ENCODE measurements at regions not wholly inside any gene's neighbourhood (a gene's known extent, or its start where the extent isn't known, plus 50 kb on each side); places are given as distances from the start of the nearest gene placed in this dataset.

- Histone ChIP-seq H3K9ac (ENCODE audit: low read length) (no peak overlapping the region), H3K27ac (ENCODE audit: low read length) (no peak overlapping the region), H3K9me3 (ENCODE audit: control insufficient read depth, low read depth, low read length) (no peaks in the 10 kb centered on the region), H3K4me1 (ENCODE audit: control insufficient read depth, low read depth, low read length) (no peaks in the 10 kb centered on the region), H3K4me3 (ENCODE audit: low read length) (no peak overlapping the region), H3K27me3 (ENCODE audit: control insufficient read depth, insufficient read depth, low read length) (no peaks in the 10 kb centered on the region), H3K36me3 (ENCODE audit: control insufficient read depth, low read depth, low read length) (no peaks in the 10 kb centered on the region)
Observed at GRCh38 chr13:34223984-34224383, 406.0 kb downstream of the RFC3 start.

GRCh38 chr13:34224877-34225276 lies 406.9 kb downstream of the RFC3 start:
- Histone ChIP-seq H3K9me3 (ENCODE audit: control insufficient read depth, low read depth, low read length) (no peaks in the 10 kb centered on the region), H3K4me1 (ENCODE audit: control insufficient read depth, low read depth, low read length) (no peaks in the 10 kb centered on the region), H3K9ac (ENCODE audit: low read length) (no peak overlapping the region), H3K27ac (ENCODE audit: low read length) (no peak overlapping the region), H3K4me3 (ENCODE audit: low read length) (no peak overlapping the region), H3K27me3 (ENCODE audit: control insufficient read depth, insufficient read depth, low read length) (no peaks in the 10 kb centered on the region), H3K36me3 (ENCODE audit: control insufficient read depth, low read depth, low read length) (no peaks in the 10 kb centered on the region)

GRCh38 chr13:34230271-34230670 lies 412.3 kb downstream of the RFC3 start:
- Histone ChIP-seq H3K27me3 (ENCODE audit: control insufficient read depth, insufficient read depth, low read length) (no peaks in the 10 kb centered on the region), H3K4me3 (ENCODE audit: low read length) (no peak overlapping the region), H3K27ac (ENCODE audit: low read length) (no peak overlapping the region), H3K36me3 (ENCODE audit: control insufficient read depth, low read depth, low read length) (no peaks in the 10 kb centered on the region), H3K9ac (ENCODE audit: low read length) (no peak overlapping the region), H3K9me3 (ENCODE audit: control insufficient read depth, low read depth, low read length) (no peaks in the 10 kb centered on the region), H3K4me1 (ENCODE audit: control insufficient read depth, low read depth, low read length) (no peaks in the 10 kb centered on the region)

GRCh38 chr13:34241332-34241731 lies 423.4 kb downstream of the RFC3 start:
- Histone ChIP-seq H3K4me1 (ENCODE audit: control insufficient read depth, low read depth, low read length) (no peaks in the 10 kb centered on the region), H3K27me3 (ENCODE audit: control insufficient read depth, insufficient read depth, low read length) (no peaks in the 10 kb centered on the region), H3K9ac (ENCODE audit: low read length) (no peak overlapping the region), H3K4me3 (ENCODE audit: low read length) (no peak overlapping the region), H3K27ac (ENCODE audit: low read length) (no peak overlapping the region), H3K36me3 (ENCODE audit: control insufficient read depth, low read depth, low read length) (no peaks in the 10 kb centered on the region), H3K9me3 (ENCODE audit: control insufficient read depth, low read depth, low read length) (peaks cover 6% of the 10 kb centered on the region)

GRCh38 chr13:34243403-34243802 lies 425.5 kb downstream of the RFC3 start:
- no peaks in the 10 kb centered on the region for H3K9me3 ChIP-seq (ENCODE audit: control insufficient read depth, low read depth, low read length)
- no peaks in the 10 kb centered on the region for H3K4me1 ChIP-seq (ENCODE audit: control insufficient read depth, low read depth, low read length)
- no peaks in the 10 kb centered on the region for H3K36me3 ChIP-seq (ENCODE audit: control insufficient read depth, low read depth, low read length)
- H3K9ac ChIP-seq (ENCODE audit: low read length) = no peak overlapping the region
- H3K4me3 ChIP-seq (ENCODE audit: low read length) = no peak overlapping the region
- H3K27ac ChIP-seq (ENCODE audit: low read length) = no peak overlapping the region
- no peaks in the 10 kb centered on the region for H3K27me3 ChIP-seq (ENCODE audit: control insufficient read depth, insufficient read depth, low read length)

- H3K9me3 ChIP-seq (ENCODE audit: control insufficient read depth, low read depth, low read length) = no peaks in the 10 kb centered on the region
- H3K27me3 ChIP-seq (ENCODE audit: control insufficient read depth, insufficient read depth, low read length) = no peaks in the 10 kb centered on the region
- H3K36me3 ChIP-seq (ENCODE audit: control insufficient read depth, low read depth, low read length) = no peaks in the 10 kb centered on the region
- no peaks in the 10 kb centered on the region for H3K4me1 ChIP-seq (ENCODE audit: control insufficient read depth, low read depth, low read length)
- no peak overlapping the region for H3K27ac ChIP-seq (ENCODE audit: low read length)
- no peak overlapping the region for H3K4me3 ChIP-seq (ENCODE audit: low read length)
- no peak overlapping the region for H3K9ac ChIP-seq (ENCODE audit: low read length)
Observed at GRCh38 chr13:34246511-34246910, 428.6 kb downstream of the RFC3 start.

- Histone ChIP-seq H3K36me3 (ENCODE audit: control insufficient read depth, low read depth, low read length) (no peaks in the 10 kb centered on the region), H3K4me1 (ENCODE audit: control insufficient read depth, low read depth, low read length) (no peaks in the 10 kb centered on the region), H3K9ac (ENCODE audit: low read length) (no peak overlapping the region), H3K4me3 (ENCODE audit: low read length) (no peak overlapping the region), H3K27me3 (ENCODE audit: control insufficient read depth, insufficient read depth, low read length) (no peaks in the 10 kb centered on the region), H3K27ac (ENCODE audit: low read length) (no peak overlapping the region), H3K9me3 (ENCODE audit: control insufficient read depth, low read depth, low read length) (no peaks in the 10 kb centered on the region)
Observed at GRCh38 chr13:34247596-34247995, 429.6 kb downstream of the RFC3 start.

- Histone ChIP-seq H3K27ac (ENCODE audit: low read length) (no peak overlapping the region), H3K36me3 (ENCODE audit: control insufficient read depth, low read depth, low read length) (no peaks in the 10 kb centered on the region), H3K9me3 (ENCODE audit: control insufficient read depth, low read depth, low read length) (no peaks in the 10 kb centered on the region), H3K4me3 (ENCODE audit: low read length) (no peak overlapping the region), H3K4me1 (ENCODE audit: control insufficient read depth, low read depth, low read length) (no peaks in the 10 kb centered on the region), H3K27me3 (ENCODE audit: control insufficient read depth, insufficient read depth, low read length) (no peaks in the 10 kb centered on the region), H3K9ac (ENCODE audit: low read length) (no peak overlapping the region)
Observed at GRCh38 chr13:34249546-34250039, 431.6 kb downstream of the RFC3 start.

GRCh38 chr13:34250151-34250670 lies 432.3 kb downstream of the RFC3 start:
- no peaks in the 10 kb centered on the region for H3K4me1 ChIP-seq (ENCODE audit: control insufficient read depth, low read depth, low read length)
- no peaks in the 10 kb centered on the region for H3K27me3 ChIP-seq (ENCODE audit: control insufficient read depth, insufficient read depth, low read length)
- H3K9ac ChIP-seq (ENCODE audit: low read length) = no peak overlapping the region
- no peaks in the 10 kb centered on the region for H3K36me3 ChIP-seq (ENCODE audit: control insufficient read depth, low read depth, low read length)
- H3K9me3 ChIP-seq (ENCODE audit: control insufficient read depth, low read depth, low read length) = no peaks in the 10 kb centered on the region
- no peak overlapping the region for H3K27ac ChIP-seq (ENCODE audit: low read length)
- H3K4me3 ChIP-seq (ENCODE audit: low read length) = no peak overlapping the region

GRCh38 chr13:34254366-34254765 lies 436.4 kb downstream of the RFC3 start:
- Histone ChIP-seq H3K27ac (ENCODE audit: low read length) (no peak overlapping the region), H3K4me3 (ENCODE audit: low read length) (no peak overlapping the region), H3K4me1 (ENCODE audit: control insufficient read depth, low read depth, low read length) (no peaks in the 10 kb centered on the region), H3K27me3 (ENCODE audit: control insufficient read depth, insufficient read depth, low read length) (no peaks in the 10 kb centered on the region), H3K9ac (ENCODE audit: low read length) (no peak overlapping the region), H3K36me3 (ENCODE audit: control insufficient read depth, low read depth, low read length) (no peaks in the 10 kb centered on the region), H3K9me3 (ENCODE audit: control insufficient read depth, low read depth, low read length) (no peaks in the 10 kb centered on the region)

- Histone ChIP-seq H3K4me1 (ENCODE audit: control insufficient read depth, low read depth, low read length) (no peaks in the 10 kb centered on the region), H3K36me3 (ENCODE audit: control insufficient read depth, low read depth, low read length) (no peaks in the 10 kb centered on the region), H3K9ac (ENCODE audit: low read length) (no peak overlapping the region), H3K4me3 (ENCODE audit: low read length) (no peak overlapping the region), H3K9me3 (ENCODE audit: control insufficient read depth, low read depth, low read length) (no peaks in the 10 kb centered on the region), H3K27ac (ENCODE audit: low read length) (no peak overlapping the region), H3K27me3 (ENCODE audit: control insufficient read depth, insufficient read depth, low read length) (no peaks in the 10 kb centered on the region)
Observed at GRCh38 chr13:34255711-34256110, 437.8 kb downstream of the RFC3 start.

GRCh38 chr13:34256236-34256635 lies 438.3 kb downstream of the RFC3 start:
- Histone ChIP-seq H3K9ac (ENCODE audit: low read length) (no peak overlapping the region), H3K27me3 (ENCODE audit: control insufficient read depth, insufficient read depth, low read length) (no peaks in the 10 kb centered on the region), H3K4me1 (ENCODE audit: control insufficient read depth, low read depth, low read length) (no peaks in the 10 kb centered on the region), H3K36me3 (ENCODE audit: control insufficient read depth, low read depth, low read length) (no peaks in the 10 kb centered on the region), H3K4me3 (ENCODE audit: low read length) (no peak overlapping the region), H3K27ac (ENCODE audit: low read length) (no peak overlapping the region), H3K9me3 (ENCODE audit: control insufficient read depth, low read depth, low read length) (no peaks in the 10 kb centered on the region)

Data from iPS-18a (cell line).